ENCODE measurements at regions not wholly inside any gene's neighbourhood (a gene's known extent, or its start where the extent isn't known, plus 50 kb on each side); places are given as distances from the start of the nearest gene placed in this dataset.
"Not testable (repeated sequence)": the region's sequence is repeated elsewhere in the genome, so short reads cannot be mapped to it uniquely, and the experiment has no call there.

DNA sequence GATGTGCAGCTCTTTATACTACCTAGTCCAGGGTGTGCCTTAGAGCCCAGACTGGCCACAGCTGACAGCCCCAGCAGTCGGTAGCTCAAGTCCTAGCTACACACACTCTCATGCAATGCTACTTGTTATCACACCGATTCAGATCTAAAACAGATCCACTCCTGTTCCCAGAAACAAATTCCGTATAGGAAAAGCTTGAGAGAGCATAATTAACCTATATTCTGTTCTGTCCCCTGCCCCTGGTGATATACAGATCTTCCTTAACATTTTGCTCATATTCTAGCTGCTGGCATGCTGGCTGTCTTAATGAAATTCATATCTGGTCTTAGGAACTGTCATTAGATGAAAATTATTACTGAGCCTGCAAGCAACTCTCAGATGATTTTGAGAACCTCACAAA is 204.3 kb downstream of the SOX2 start:
- no peaks in the 10 kb centered on the region for H3K9me3 ChIP-seq (ENCODE audit: control insufficient read depth, low read depth, low read length)
- WGBS (ENCODE audit: insufficient coverage, low lambda C conversion rate) = no CpG with 5 or more reads among the region's 3 CpGs
- H3K4me1 ChIP-seq (ENCODE audit: control insufficient read depth, insufficient read depth, low read length) = no peaks in the 10 kb centered on the region
- H3K36me3 ChIP-seq (ENCODE audit: control insufficient read depth, insufficient read depth, low read length) = no peaks in the 10 kb centered on the region
- H3K27me3 ChIP-seq (ENCODE audit: control insufficient read depth, insufficient read depth, low read length) = no peaks in the 10 kb centered on the region
- no peak overlapping the region for H3K4me3 ChIP-seq (ENCODE audit: low read length)
- no peak overlapping the region for H3K27ac ChIP-seq (ENCODE audit: low read length)
- no peak for DNase-seq

- H3K36me3 ChIP-seq (ENCODE audit: control insufficient read depth, insufficient read depth, low read length) = no peaks in the 10 kb centered on the region
- no peak for DNase-seq
- H3K27ac ChIP-seq (ENCODE audit: low read length) = no peak overlapping the region
- no peaks in the 10 kb centered on the region for H3K9me3 ChIP-seq (ENCODE audit: control insufficient read depth, low read depth, low read length)
- 80% methylated on average over 1 of the region's 3 CpGs for WGBS (ENCODE audit: insufficient coverage, low lambda C conversion rate)
- no peaks in the 10 kb centered on the region for H3K4me1 ChIP-seq (ENCODE audit: control insufficient read depth, insufficient read depth, low read length)
- H3K4me3 ChIP-seq (ENCODE audit: low read length) = no peak overlapping the region
- H3K27me3 ChIP-seq (ENCODE audit: control insufficient read depth, insufficient read depth, low read length) = no peaks in the 10 kb centered on the region
These were observed 205.3 kb downstream of the SOX2 start for GRCh38 chr3:181917027-181917426.

- Histone ChIP-seq H3K9me3 (ENCODE audit: control insufficient read depth, low read depth, low read length) (no peaks in the 10 kb centered on the region), H3K27ac (ENCODE audit: low read length) (no peak overlapping the region), H3K4me1 (ENCODE audit: control insufficient read depth, insufficient read depth, low read length) (no peaks in the 10 kb centered on the region), H3K27me3 (ENCODE audit: control insufficient read depth, insufficient read depth, low read length) (no peaks in the 10 kb centered on the region), H3K4me3 (ENCODE audit: low read length) (no peak overlapping the region), H3K36me3 (ENCODE audit: control insufficient read depth, insufficient read depth, low read length) (no peaks in the 10 kb centered on the region)
- WGBS (ENCODE audit: insufficient coverage, low lambda C conversion rate) = no CpG with 5 or more reads among the region's 1 CpG
- no peak for DNase-seq
These were observed 207.7 kb downstream of the SOX2 start for GRCh38 chr3:181919375-181919774.

DNA sequence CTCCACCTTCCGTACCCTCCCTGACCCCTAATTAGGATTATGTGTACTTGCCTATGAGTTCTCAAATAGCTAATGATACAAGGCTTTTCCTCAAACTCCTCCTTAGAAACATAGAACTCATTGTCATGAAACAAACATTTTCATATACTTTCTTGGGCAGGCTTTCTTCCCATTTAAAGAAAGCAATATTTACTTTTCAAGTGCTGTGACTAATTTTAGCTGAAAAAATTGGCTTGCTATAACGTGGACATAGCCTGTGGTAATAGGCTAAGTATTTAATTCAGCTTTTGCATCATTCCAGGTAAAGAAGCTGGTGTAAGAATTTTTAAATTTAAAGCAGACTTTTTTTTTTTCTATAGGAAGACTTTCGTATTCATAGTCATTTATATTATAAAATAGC is 208.7 kb downstream of the SOX2 start:
- no peaks in the 10 kb centered on the region for H3K4me1 ChIP-seq (ENCODE audit: control insufficient read depth, insufficient read depth, low read length)
- no peaks in the 10 kb centered on the region for H3K9me3 ChIP-seq (ENCODE audit: control insufficient read depth, low read depth, low read length)
- no peak for DNase-seq
- 78% methylated on average over 3 of the region's 3 CpGs for WGBS (ENCODE audit: insufficient coverage, low lambda C conversion rate)
- no peaks in the 10 kb centered on the region for H3K36me3 ChIP-seq (ENCODE audit: control insufficient read depth, insufficient read depth, low read length)
- H3K27me3 ChIP-seq (ENCODE audit: control insufficient read depth, insufficient read depth, low read length) = no peaks in the 10 kb centered on the region
- no peak overlapping the region for H3K27ac ChIP-seq (ENCODE audit: low read length)
- no peak overlapping the region for H3K4me3 ChIP-seq (ENCODE audit: low read length)

GRCh38 chr3:181921220-181921619 is 209.5 kb downstream of the SOX2 start:
- H3K9me3 ChIP-seq (ENCODE audit: control insufficient read depth, low read depth, low read length) = peaks cover 7% of the 10 kb centered on the region
- H3K4me1 ChIP-seq (ENCODE audit: control insufficient read depth, insufficient read depth, low read length) = no peaks in the 10 kb centered on the region
- no peaks in the 10 kb centered on the region for H3K36me3 ChIP-seq (ENCODE audit: control insufficient read depth, insufficient read depth, low read length)
- H3K27me3 ChIP-seq (ENCODE audit: control insufficient read depth, insufficient read depth, low read length) = no peaks in the 10 kb centered on the region
- no CpG with 5 or more reads among the region's 2 CpGs for WGBS (ENCODE audit: insufficient coverage, low lambda C conversion rate)
- DNase-seq = no peak
- no peak overlapping the region for H3K4me3 ChIP-seq (ENCODE audit: low read length)
- no peak overlapping the region for H3K27ac ChIP-seq (ENCODE audit: low read length)

DNA sequence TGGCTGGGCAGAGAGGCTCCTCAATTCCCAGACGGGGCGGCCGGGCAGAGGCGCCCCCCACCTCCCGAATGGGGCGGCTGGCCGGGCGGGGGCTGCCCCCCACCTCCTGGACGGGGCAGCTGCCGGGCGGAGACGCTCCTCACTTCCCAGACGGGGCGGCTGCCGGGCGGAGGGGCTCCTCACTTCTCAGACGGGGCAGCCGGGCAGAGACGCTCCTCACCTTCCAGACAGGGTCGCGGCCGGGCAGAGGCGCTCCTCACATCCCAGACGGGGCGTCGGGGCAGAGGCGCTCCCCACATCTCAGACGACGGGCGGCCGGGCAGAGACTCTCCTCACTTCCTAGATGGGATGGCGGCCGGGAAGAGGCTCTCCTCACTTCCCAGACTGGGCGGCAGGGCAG is 214.1 kb downstream of the SOX2 start:
- not testable (repeated sequence) for H3K4me3 ChIP-seq (ENCODE audit: low read length); H3K36me3 ChIP-seq (ENCODE audit: control insufficient read depth, insufficient read depth, low read length); DNase-seq; H3K27ac ChIP-seq (ENCODE audit: low read length); H3K4me1 ChIP-seq (ENCODE audit: control insufficient read depth, insufficient read depth, low read length); H3K27me3 ChIP-seq (ENCODE audit: control insufficient read depth, insufficient read depth, low read length)
- WGBS (ENCODE audit: insufficient coverage, low lambda C conversion rate) = no CpG with 5 or more reads among the region's 34 CpGs
- H3K9me3 ChIP-seq (ENCODE audit: control insufficient read depth, low read depth, low read length) = peaks cover 13% of the 10 kb centered on the region

GRCh38 chr3:181929501-181929900 is 217.8 kb downstream of the SOX2 start:
- H3K9me3 ChIP-seq (ENCODE audit: control insufficient read depth, low read depth, low read length) = peaks cover 13% of the 10 kb centered on the region
- no peaks in the 10 kb centered on the region for H3K36me3 ChIP-seq (ENCODE audit: control insufficient read depth, insufficient read depth, low read length)
- no peak for DNase-seq
- no peaks in the 10 kb centered on the region for H3K4me1 ChIP-seq (ENCODE audit: control insufficient read depth, insufficient read depth, low read length)
- no peak overlapping the region for H3K27ac ChIP-seq (ENCODE audit: low read length)
- no peaks in the 10 kb centered on the region for H3K27me3 ChIP-seq (ENCODE audit: control insufficient read depth, insufficient read depth, low read length)
- H3K4me3 ChIP-seq (ENCODE audit: low read length) = no peak overlapping the region
- WGBS (ENCODE audit: insufficient coverage, low lambda C conversion rate) = 80% methylated on average over 1 of the region's 5 CpGs

- Histone ChIP-seq H3K4me3 (ENCODE audit: low read length) (no peak overlapping the region), H3K27me3 (ENCODE audit: control insufficient read depth, insufficient read depth, low read length) (no peaks in the 10 kb centered on the region), H3K4me1 (ENCODE audit: control insufficient read depth, insufficient read depth, low read length) (no peaks in the 10 kb centered on the region), H3K9me3 (ENCODE audit: control insufficient read depth, low read depth, low read length) (peaks cover 13% of the 10 kb centered on the region), H3K27ac (ENCODE audit: low read length) (no peak overlapping the region), H3K36me3 (ENCODE audit: control insufficient read depth, insufficient read depth, low read length) (no peaks in the 10 kb centered on the region)
- DNase-seq = no peak
- 80% methylated on average over 3 of the region's 4 CpGs for WGBS (ENCODE audit: insufficient coverage, low lambda C conversion rate)
These were observed 218.4 kb downstream of the SOX2 start for GRCh38 chr3:181930105-181930504.

DNA sequence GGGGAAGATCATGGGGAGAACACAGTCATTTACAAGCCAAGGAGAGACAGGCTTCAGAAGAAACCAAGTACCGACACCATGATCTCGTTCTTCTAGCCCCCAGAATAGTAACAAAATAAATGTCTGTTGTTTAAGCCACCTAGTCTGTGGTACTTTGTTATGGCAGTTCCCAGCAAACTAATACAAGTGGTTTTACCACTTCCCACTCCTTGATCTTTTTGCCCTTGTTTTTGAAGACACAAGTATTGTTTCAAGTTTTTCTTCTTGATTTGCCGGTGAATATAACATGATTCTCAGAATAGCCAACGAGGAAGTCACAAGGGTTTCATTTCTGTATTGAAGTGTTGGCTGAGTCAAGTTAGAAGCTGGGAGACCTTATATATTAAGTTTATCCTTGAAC is 220.3 kb downstream of the SOX2 start:
- Histone ChIP-seq H3K27ac (ENCODE audit: low read length) (no peak overlapping the region), H3K4me1 (ENCODE audit: control insufficient read depth, insufficient read depth, low read length) (no peaks in the 10 kb centered on the region), H3K36me3 (ENCODE audit: control insufficient read depth, insufficient read depth, low read length) (no peaks in the 10 kb centered on the region), H3K27me3 (ENCODE audit: control insufficient read depth, insufficient read depth, low read length) (no peaks in the 10 kb centered on the region), H3K4me3 (ENCODE audit: low read length) (no peak overlapping the region), H3K9me3 (ENCODE audit: control insufficient read depth, low read depth, low read length) (no peaks in the 10 kb centered on the region)
- 100% methylated on average over 1 of the region's 4 CpGs for WGBS (ENCODE audit: insufficient coverage, low lambda C conversion rate)
- DNase-seq = no peak

DNA sequence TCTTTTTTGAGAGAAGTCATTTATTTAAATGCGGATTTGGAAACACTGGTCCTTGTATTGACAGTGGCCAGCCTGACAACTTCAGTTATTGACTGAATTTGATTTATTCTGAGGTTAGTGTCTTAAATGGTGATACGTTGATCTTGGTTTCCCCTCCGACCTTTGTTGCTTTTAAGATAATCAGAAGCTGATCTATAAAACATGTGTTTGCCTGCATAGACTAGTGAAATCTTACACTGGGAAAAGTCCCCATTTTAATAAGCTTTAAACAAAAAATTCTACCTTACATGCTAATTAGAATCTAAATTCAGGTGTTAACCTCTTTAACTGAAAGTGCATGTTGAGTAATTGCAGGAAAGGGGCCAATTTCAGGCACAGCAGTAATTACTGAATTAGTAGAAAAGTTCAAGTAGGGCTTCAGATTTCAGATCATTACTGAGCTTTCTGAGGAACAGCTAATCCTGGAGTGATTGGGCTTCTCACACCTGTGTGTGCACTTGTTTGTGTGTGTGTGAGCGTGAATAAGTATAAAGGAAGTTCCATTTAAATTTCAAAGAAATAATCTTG is 221.4 kb downstream of the SOX2 start:
- no peaks in the 10 kb centered on the region for H3K36me3 ChIP-seq (ENCODE audit: control insufficient read depth, insufficient read depth, low read length)
- WGBS (ENCODE audit: insufficient coverage, low lambda C conversion rate) = 80% methylated on average over 2 of the region's 4 CpGs
- no peak for DNase-seq
- H3K9me3 ChIP-seq (ENCODE audit: control insufficient read depth, low read depth, low read length) = no peaks in the 10 kb centered on the region
- no peak overlapping the region for H3K27ac ChIP-seq (ENCODE audit: low read length)
- no peaks in the 10 kb centered on the region for H3K27me3 ChIP-seq (ENCODE audit: control insufficient read depth, insufficient read depth, low read length)
- no peak overlapping the region for H3K4me3 ChIP-seq (ENCODE audit: low read length)
- H3K4me1 ChIP-seq (ENCODE audit: control insufficient read depth, insufficient read depth, low read length) = no peaks in the 10 kb centered on the region

- no peaks in the 10 kb centered on the region for H3K36me3 ChIP-seq (ENCODE audit: control insufficient read depth, insufficient read depth, low read length)
- no peak overlapping the region for H3K4me3 ChIP-seq (ENCODE audit: low read length)
- H3K4me1 ChIP-seq (ENCODE audit: control insufficient read depth, insufficient read depth, low read length) = no peaks in the 10 kb centered on the region
- no peak for DNase-seq
- no peak overlapping the region for H3K27ac ChIP-seq (ENCODE audit: low read length)
- no peaks in the 10 kb centered on the region for H3K9me3 ChIP-seq (ENCODE audit: control insufficient read depth, low read depth, low read length)
- H3K27me3 ChIP-seq (ENCODE audit: control insufficient read depth, insufficient read depth, low read length) = no peaks in the 10 kb centered on the region
- WGBS (ENCODE audit: insufficient coverage, low lambda C conversion rate) = 100% methylated on average over 2 of the region's 2 CpGs
These were observed 224.2 kb downstream of the SOX2 start for GRCh38 chr3:181935915-181936314.
